ENCODE measurements at regions not wholly inside any gene's neighbourhood (a gene's known extent, or its start where the extent isn't known, plus 50 kb on each side); places are given as distances from the start of the nearest gene placed in this dataset.

GRCh38 chr14:50040895-50041465, 75.4 kb downstream of the VCPKMT start:
- no peak for DNase-seq

- no peak for DNase-seq
Observed at GRCh38 chr14:50041980-50042379, 74.4 kb downstream of the VCPKMT start.

- peak; percentile 37 for DNase-seq
Observed at GRCh38 chr14:50044042-50044651, 72.2 kb downstream of the VCPKMT start.

GRCh38 chr14:50045039-50045711, 71.2 kb downstream of the VCPKMT start:
- DNase-seq, result peak; percentile 83

GRCh38 chr14:50045837-50046236, 70.5 kb downstream of the VCPKMT start:
- no peak for DNase-seq

- no peak for DNase-seq
Observed at GRCh38 chr14:50047274-50047676, 69.1 kb downstream of the VCPKMT start.

- no peak for DNase-seq
Observed at GRCh38 chr14:50049093-50049492, 67.3 kb downstream of the VCPKMT start.

- DNase-seq, result no peak
Observed at GRCh38 chr14:50049703-50050570, 66.4 kb downstream of the VCPKMT start.

- DNase-seq, result no peak
Observed at GRCh38 chr14:50051106-50051505, 65.3 kb downstream of the VCPKMT start.

- no peak for DNase-seq
Observed at GRCh38 chr14:50051706-50052105, 64.7 kb downstream of the VCPKMT start.

- no peak for DNase-seq
Observed at GRCh38 chr14:50052517-50052916, 63.9 kb downstream of the VCPKMT start.

GRCh38 chr14:50053935-50054334, 62.4 kb downstream of the VCPKMT start:
- DNase-seq, result no peak

GRCh38 chr14:50055461-50056228, 60.7 kb downstream of the VCPKMT start:
- no peak for DNase-seq

- no peak for DNase-seq
Observed at GRCh38 chr14:50056435-50056834, 59.9 kb downstream of the VCPKMT start.

GRCh38 chr14:50057331-50057730, 59.0 kb downstream of the VCPKMT start:
- no peak for DNase-seq

GRCh38 chr14:50058113-50058512, 58.3 kb downstream of the VCPKMT start:
- no peak for DNase-seq

All from CD4-positive, alpha-beta T cell treated with Interleukin-17A for 4 hours (primary cell).